OCI-LY7 (cell line): ENCODE measurements at regions not wholly inside any gene's neighbourhood (a gene's known extent, or its start where the extent isn't known, plus 50 kb on each side); places are given as distances from the start of the nearest gene placed in this dataset.

Experiments used
- BruUV-seq: library from RNA; stranded (reverse); fragments of 400-500 nt; replicated peaks from 2 replicates; lab custom pipeline; 2021; lab: Mats Ljungman, UMichigan
- CTCF ChIA-PET: fragments of 300-600 bp; sonication (Branson Sonifier 250); formaldehyde crosslinking; loops from one replicate; lab custom pipeline; 2022; ENCODE audit warnings: antibody characterized with exemption; ENCODE audit not compliant: unreplicated experiment; lab: Charles Lee
- POLR2A ChIA-PET: fragments of 300-600 bp; sonication (Branson Sonifier 250); formaldehyde crosslinking; loops from one replicate; lab custom pipeline; 2022; ENCODE audit warnings: antibody characterized with exemption; lab: Charles Lee
- DNase-seq: peaks from one replicate; pipeline ENCODE4 v3.0.0-alpha.2; 2015; ENCODE audit warnings: low spot score
- H2AFZ ChIP-seq: fragments of 200-600 bp; sonication (generic), shearing (Covaris generic); 2 replicates; pipeline ENCODE4 v1.6.1; 2014; ENCODE audit warnings: mild to moderate bottlenecking, antibody characterized with exemption, low read length, moderate library complexity
- H3K27ac ChIP-seq: fragments of 200-600 bp; sonication (generic); 2 replicates; pipeline ENCODE4 v1.5.1; 2014; ENCODE audit warnings: mixed run types, low read depth, mild to moderate bottlenecking, moderate library complexity, low read length, inconsistent platforms; ENCODE audit not compliant: poor library complexity, severe bottlenecking
- H3K36me3 ChIP-seq: fragments of 200-600 bp; sonication (generic); 2 replicates; pipeline ENCODE4 v1.6.1; 2014; ENCODE audit warnings: mild to moderate bottlenecking, antibody characterized with exemption, low read length, moderate library complexity, mixed read lengths; ENCODE audit not compliant: insufficient read depth
- H3K4me1 ChIP-seq: fragments of 200-600 bp; sonication (generic); 2 replicates; pipeline ENCODE4 v1.5.1; 2014; ENCODE audit warnings: mild to moderate bottlenecking, low read length; ENCODE audit not compliant: insufficient read depth, poor library complexity, severe bottlenecking
- H3K4me2 ChIP-seq: fragments of 200-600 bp; sonication (generic); 2 replicates; pipeline ENCODE4 v1.6.1; 2014; ENCODE audit warnings: mild to moderate bottlenecking, low read length
- H3K4me3 ChIP-seq: fragments of 200-600 bp; sonication (generic); 2 replicates; pipeline ENCODE4 v1.5.1; 2014; ENCODE audit warnings: mild to moderate bottlenecking, low read depth, low read length; ENCODE audit not compliant: poor library complexity, severe bottlenecking
- H3K79me2 ChIP-seq: fragments of 200-600 bp; sonication (generic); 2 replicates; pipeline ENCODE4 v1.6.1; 2016; ENCODE audit warnings: low read depth, mild to moderate bottlenecking, low read length, moderate library complexity, mixed read lengths; ENCODE audit not compliant: insufficient read depth
- H3K9me2 ChIP-seq: fragments of 200-600 bp; sonication (generic); 2 replicates; pipeline ENCODE4 v1.6.1; 2016; ENCODE audit warnings: mild to moderate bottlenecking, low read length, mixed read lengths; ENCODE audit not compliant: insufficient read depth
- H3K9me3 ChIP-seq: fragments of 200-600 bp; sonication (generic); 2 replicates; pipeline ENCODE4 v1.6.1; 2014; ENCODE audit warnings: mild to moderate bottlenecking, mixed run types, low read length, mixed read lengths
- H4K20me1 ChIP-seq: fragments of 200-600 bp; sonication (generic); 2 replicates; pipeline ENCODE4 v1.6.1; 2014; ENCODE audit warnings: mild to moderate bottlenecking, antibody characterized with exemption, low read length, moderate library complexity, mixed read lengths; ENCODE audit not compliant: insufficient read depth
- EZH2phosphoT487 ChIP-seq: fragments of 200-600 bp; sonication (generic); IDR thresholded peaks from 2 replicates; pipeline ENCODE4 v1.6.1; 2018; ENCODE audit warnings: low read depth, borderline replicate concordance, mild to moderate bottlenecking, mixed run types, antibody characterized with exemption, low read length, moderate library complexity, mixed read lengths
- intact Hi-C: fragments of 100-400 bp; cut with micrococcal nuclease; formaldehyde crosslinking; loops from one replicate; pipeline ENCODE4 v1.10.0; 2022; ENCODE audit not compliant: unreplicated experiment
- TF ChIP-seq, protein P1 (sequence below): fragments of 200-600 bp; sonication (generic); conservative IDR thresholded peaks from 2 replicates; pipeline ENCODE4 v1.5.1; 2014; ENCODE audit warnings: mild to moderate bottlenecking, antibody characterized with exemption, low read length, moderate library complexity, mixed read lengths

DNA sequence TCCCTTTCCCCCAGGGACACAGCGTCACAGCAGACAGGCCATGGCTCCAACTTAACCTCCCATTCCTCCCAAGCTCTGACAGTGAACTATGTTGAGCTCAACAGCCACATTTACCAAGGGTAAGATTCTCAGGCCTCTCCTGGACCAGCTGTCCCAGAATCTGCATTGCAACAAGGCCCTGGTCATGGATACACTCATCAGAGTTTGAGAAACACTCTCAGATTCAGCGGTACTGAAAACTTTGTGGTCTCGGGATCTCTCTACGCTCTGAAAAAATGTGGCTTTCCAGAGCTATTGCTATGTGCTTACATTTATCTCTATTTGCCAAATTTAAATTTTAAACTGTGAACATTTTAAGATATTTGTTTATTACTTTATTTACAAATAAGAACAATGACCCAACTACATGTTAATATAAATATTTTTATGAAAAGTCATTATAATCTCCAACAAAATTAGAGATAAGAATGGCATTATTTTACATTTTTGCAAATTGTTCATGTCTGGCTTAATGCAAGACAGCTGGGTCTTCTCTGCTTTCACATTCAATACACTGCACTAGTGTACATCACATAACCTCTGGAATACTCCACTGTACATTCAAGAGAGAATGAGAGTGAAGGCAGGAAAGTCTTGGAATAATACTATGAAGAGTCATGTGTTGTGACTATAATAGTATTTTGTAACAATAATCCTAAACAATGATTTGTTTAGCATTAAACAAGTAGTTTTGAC, 190.9 kb upstream of the PITRM1 start:
- ChIA-PET POLR2A (no interaction called here), CTCF (no interaction called here)
- Histone ChIP-seq H3K4me3 (no peak overlapping the region), H2AFZ (no peak overlapping the region), H3K9me2 (no peaks in the 10 kb centered on the region), H3K9me3 (peaks cover 8% of the 10 kb centered on the region; the same call in 1 of the 2 replicates), H3K4me2 (no peak overlapping the region), H3K27ac (no peak overlapping the region), H4K20me1 (no peaks in the 10 kb centered on the region), H3K4me1 (no peaks in the 10 kb centered on the region), H3K36me3 (no peaks in the 10 kb centered on the region), H3K79me2 (no peaks in the 10 kb centered on the region)
- no peak for DNase-seq
- no TSS peak for BruUV-seq
- no peak for TF ChIP-seq EZH2phosphoT487
- TF ChIP-seq, protein P1, sequence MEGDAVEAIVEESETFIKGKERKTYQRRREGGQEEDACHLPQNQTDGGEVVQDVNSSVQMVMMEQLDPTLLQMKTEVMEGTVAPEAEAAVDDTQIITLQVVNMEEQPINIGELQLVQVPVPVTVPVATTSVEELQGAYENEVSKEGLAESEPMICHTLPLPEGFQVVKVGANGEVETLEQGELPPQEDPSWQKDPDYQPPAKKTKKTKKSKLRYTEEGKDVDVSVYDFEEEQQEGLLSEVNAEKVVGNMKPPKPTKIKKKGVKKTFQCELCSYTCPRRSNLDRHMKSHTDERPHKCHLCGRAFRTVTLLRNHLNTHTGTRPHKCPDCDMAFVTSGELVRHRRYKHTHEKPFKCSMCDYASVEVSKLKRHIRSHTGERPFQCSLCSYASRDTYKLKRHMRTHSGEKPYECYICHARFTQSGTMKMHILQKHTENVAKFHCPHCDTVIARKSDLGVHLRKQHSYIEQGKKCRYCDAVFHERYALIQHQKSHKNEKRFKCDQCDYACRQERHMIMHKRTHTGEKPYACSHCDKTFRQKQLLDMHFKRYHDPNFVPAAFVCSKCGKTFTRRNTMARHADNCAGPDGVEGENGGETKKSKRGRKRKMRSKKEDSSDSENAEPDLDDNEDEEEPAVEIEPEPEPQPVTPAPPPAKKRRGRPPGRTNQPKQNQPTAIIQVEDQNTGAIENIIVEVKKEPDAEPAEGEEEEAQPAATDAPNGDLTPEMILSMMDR = no peak
- intact Hi-C loops = no loop called here

DNA sequence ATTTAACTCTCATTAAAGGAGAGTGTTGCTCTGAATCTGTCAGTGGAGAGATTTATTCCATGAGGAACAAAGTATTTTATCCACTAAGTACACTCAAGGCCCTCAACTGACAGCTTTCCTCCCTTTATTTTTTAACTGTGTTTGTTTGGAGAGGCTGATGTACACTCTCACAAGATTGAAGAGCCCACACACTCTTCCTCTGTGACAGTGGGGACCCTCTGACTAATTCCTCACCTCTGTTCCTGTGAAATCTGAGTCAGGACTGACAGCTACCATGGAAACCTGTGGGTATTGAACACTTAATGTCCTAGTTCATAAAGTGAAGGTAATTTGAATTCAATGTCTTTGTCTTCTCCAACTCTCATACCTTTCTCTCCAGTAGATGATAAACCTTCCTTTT, 189.8 kb upstream of the PITRM1 start:
- intact Hi-C loops = no loop called here
- TF ChIP-seq, protein P1 = no peak
- TF ChIP-seq EZH2phosphoT487 = no peak
- Histone ChIP-seq H3K36me3 (no peaks in the 10 kb centered on the region), H3K9me2 (no peaks in the 10 kb centered on the region), H2AFZ (no peak overlapping the region), H3K4me1 (no peaks in the 10 kb centered on the region), H3K27ac (no peak overlapping the region), H3K4me2 (no peak overlapping the region), H3K9me3 (peaks cover 8% of the 10 kb centered on the region; the same call in 1 of the 2 replicates), H3K4me3 (no peak overlapping the region), H4K20me1 (no peaks in the 10 kb centered on the region), H3K79me2 (no peaks in the 10 kb centered on the region)
- POLR2A ChIA-PET = interaction anchor here (0.7 kb wide), 1 partner anchor 1086 kb away, joined by 3 read pairs; no protein-coding TSS in a partner anchor
- no TSS peak for BruUV-seq
- CTCF ChIA-PET = no interaction called here
- DNase-seq = no peak

DNA sequence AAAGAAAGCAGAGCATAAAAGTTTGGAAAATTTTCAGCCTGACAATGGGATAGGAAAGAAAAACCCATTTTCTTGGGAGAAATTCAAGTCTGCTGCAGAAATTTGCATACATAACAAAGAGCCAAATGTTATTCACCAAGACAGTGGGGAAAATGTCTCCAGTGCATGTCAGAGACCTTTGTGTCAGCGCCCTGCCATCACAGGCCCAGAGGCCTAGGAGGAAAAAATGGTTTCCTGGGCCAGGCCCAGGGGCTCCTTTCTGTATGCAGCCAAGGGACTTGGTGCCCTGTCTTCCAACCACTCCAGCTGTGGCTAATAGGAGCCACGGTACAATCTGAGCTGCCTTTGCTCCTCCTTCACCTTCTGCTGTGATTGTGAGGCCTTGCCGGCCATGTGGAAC, 189.1 kb upstream of the PITRM1 start:
- intact Hi-C loops = no loop called here
- Histone ChIP-seq H4K20me1 (no peaks in the 10 kb centered on the region), H3K4me3 (no peak overlapping the region), H2AFZ (no peak overlapping the region), H3K9me3 (peaks cover 8% of the 10 kb centered on the region; the same call in 1 of the 2 replicates), H3K27ac (no peak overlapping the region), H3K79me2 (no peaks in the 10 kb centered on the region), H3K4me2 (no peak overlapping the region), H3K9me2 (no peaks in the 10 kb centered on the region), H3K36me3 (no peaks in the 10 kb centered on the region), H3K4me1 (no peaks in the 10 kb centered on the region)
- no peak for DNase-seq
- POLR2A ChIA-PET = no interaction called here
- TF ChIP-seq EZH2phosphoT487 = no peak
- TF ChIP-seq, protein P1 = no peak
- BruUV-seq = no TSS peak
- CTCF ChIA-PET = no interaction called here
